GM19395 (cell line): ENCODE measurements at regions not wholly inside any gene's neighbourhood (a gene's known extent, or its start where the extent isn't known, plus 50 kb on each side); places are given as distances from the start of the nearest gene placed in this dataset.
"Not testable (repeated sequence)": the region's sequence is repeated elsewhere in the genome, so short reads cannot be mapped to it uniquely, and the experiment has no call there.

Experiments used
- ATAC-seq: cut with Tn5 transposase; IDR thresholded peaks from one replicate; pipeline ENCODE4 v1.9.1; 2021; ENCODE audit warnings: mild to moderate bottlenecking, moderate library complexity; ENCODE audit not compliant: unreplicated experiment

DNA sequence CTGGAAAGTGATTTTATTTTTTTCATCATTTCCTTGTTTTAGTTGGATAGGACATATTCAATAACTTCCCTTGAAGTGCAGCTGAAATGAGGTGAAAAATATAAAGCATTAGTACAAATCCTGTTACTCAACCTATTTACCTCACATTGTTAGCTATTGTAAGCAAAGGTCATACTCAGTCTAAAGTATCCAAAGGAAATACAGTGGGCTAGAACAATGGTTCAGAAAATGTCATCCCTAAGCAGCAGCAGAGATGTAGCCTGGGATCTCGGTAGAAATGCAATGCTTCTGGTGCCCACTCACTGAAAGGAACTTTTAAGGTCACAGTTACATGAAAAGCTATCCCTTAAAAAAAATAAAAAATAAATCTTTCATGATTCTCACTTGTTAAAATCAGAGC, 300.6 kb downstream of the PPP4R3C start:
- no peak for ATAC-seq

GRCh38 chrX:27156921-27157320, 306.2 kb downstream of the PPP4R3C start:
- ATAC-seq: not testable (repeated sequence)

- ATAC-seq: no peak
These were observed 326.8 kb downstream of the PPP4R3C start for GRCh38 chrX:27136325-27136724.

- no peak for ATAC-seq
These were observed 330.3 kb downstream of the PPP4R3C start for GRCh38 chrX:27132862-27133261.

DNA sequence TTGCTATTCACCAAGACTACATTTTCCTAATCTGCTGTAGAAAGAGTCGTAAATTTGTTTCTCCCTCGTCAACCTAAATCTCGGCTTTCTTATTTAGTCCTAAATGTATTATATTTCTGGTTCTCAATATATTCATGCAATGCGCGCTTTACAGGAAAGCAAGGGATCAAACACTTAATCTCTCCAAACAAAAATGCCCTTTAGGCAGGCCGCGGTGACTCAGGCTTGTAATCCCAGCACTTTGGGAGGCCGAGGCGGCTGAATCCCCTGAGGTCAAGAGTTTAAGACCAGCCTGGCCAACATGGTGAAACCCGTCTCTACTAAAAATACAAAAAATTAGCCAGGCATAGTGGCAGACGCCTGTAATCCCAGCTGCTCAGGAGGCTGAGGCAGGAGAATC, 376.0 kb downstream of the PPP4R3C start:
- not testable (repeated sequence) for ATAC-seq

GRCh38 chrX:27086237-27086636, 376.9 kb downstream of the PPP4R3C start:
- no peak for ATAC-seq

DNA sequence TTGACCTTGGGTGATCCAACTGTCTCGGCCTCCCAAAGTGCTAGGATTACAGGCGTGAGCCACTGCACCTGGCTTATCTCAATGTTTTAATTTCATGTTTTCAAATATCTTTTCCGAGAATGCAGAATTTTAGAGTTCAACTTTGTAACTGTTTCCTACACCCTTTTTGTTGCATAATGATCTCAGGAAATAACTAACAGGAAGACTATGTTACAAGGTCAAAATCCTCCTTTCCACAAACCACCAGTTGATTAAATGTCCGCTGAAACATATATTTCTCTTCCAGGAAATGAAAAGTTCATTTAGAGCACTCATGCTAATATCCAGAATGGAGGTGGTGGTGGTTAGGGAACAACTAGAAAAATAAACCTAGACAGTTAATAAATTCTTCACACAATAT, 377.8 kb downstream of the PPP4R3C start:
- no peak for ATAC-seq

DNA sequence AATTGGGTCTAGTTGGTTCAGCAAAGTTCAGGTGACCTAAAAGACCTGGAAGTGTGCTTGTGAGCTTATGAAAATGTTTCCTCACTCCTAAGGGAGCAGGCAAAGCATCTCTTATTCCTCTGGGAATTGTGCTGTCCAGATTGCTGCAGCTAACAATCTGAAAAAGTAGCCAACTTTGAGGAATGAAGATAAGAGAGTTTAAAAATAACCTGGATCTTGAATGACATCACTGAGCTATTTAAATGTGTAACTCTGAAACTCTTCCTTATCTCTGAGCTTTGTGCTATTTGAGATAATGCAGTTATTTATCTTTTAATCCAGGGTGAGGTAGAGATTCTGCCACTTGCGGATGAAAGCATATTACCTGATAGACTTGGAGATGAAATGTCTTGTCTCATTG, 384.8 kb downstream of the PPP4R3C start:
- no peak for ATAC-seq

DNA sequence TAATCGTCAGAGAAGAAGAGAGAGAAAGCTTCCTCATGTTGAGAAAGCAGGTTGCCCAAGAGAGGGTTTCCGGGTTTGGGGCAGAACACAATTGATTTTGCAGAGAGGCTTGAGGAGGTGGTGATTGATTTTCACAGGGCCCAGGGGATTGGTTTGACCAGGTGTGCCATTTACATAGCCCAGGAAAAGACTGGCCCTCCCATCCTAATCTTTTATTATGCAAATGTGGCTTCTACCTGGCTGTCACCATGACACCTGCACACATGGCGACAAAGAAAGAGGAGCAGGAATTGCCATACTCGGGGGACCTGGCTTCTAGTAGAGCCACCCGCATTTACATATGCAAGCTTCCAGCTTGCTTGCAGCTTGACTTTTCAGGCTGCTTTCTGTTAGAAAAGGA, 405.3 kb downstream of the PPP4R3C start:
- ATAC-seq: no peak

GRCh38 chrX:27039332-27039731, 423.8 kb downstream of the PPP4R3C start:
- ATAC-seq: no peak

DNA sequence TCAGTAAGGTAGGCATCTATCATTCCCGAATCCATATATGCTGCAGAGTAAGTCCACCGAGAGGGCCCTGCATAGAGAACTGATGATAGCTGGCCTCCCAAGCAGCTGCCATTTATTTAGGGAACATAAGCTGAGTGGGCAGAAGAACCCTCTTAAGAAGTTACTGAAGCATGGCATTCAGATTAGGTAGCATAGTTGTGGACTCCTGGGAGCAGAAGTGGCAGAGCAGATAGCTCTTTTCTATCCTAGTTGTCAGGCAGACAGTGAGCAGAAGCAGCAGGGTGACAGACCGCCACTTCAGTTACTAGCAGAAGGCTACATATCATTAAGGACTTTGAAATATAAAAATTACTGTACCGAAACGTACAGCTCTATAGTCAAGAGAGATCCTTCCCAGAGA, 454.7 kb downstream of the PPP4R3C start:
- no peak for ATAC-seq

- no peak for ATAC-seq
These were observed 463.5 kb downstream of the PPP4R3C start for GRCh38 chrX:26999634-27000033.

- no peak for ATAC-seq
These were observed 504.9 kb downstream of the PPP4R3C start for GRCh38 chrX:26958261-26958660.

- ATAC-seq: no peak
These were observed 509.1 kb downstream of the PPP4R3C start for GRCh38 chrX:26954029-26954428.

DNA sequence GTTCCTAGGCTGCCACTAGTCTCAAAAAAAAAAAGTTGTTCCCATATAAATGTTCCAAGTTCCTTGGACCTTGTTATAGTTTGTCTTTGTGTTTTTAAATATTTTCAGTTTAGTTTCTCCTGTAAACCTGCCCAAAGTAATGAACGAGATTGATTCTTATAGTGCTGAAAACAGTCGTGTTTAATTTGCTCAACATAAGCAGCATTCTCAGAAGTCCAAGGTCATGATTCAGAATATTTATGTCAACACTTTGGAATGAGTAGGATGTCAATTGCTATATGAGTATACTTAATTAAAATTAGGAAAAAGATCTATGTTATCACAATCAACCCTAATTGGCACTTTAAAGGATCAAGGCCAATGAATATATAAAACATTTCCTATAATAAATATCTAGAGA, 510.9 kb downstream of the PPP4R3C start:
- ATAC-seq: no peak

GRCh38 chrX:26927419-26927818, 535.7 kb downstream of the PPP4R3C start:
- no peak for ATAC-seq

DNA sequence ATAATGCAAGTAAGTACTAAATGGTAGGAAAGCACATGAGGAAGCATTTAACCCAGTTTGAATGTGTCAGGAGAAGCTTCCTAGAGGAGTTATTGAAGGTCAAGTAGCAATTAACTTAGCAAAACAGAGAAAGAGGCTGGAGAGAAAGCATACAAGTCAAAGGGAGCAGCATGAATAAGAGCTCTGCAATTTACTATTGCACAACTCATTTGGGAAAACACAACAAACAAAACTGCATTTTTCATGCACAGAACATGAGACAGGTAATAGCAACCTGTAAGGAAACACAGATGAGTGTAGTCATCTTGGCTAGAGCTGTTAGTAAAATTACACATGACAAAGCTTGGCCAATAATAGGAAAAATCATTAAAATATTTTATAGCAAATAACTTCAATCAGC, 538.1 kb downstream of the PPP4R3C start:
- no peak for ATAC-seq

DNA sequence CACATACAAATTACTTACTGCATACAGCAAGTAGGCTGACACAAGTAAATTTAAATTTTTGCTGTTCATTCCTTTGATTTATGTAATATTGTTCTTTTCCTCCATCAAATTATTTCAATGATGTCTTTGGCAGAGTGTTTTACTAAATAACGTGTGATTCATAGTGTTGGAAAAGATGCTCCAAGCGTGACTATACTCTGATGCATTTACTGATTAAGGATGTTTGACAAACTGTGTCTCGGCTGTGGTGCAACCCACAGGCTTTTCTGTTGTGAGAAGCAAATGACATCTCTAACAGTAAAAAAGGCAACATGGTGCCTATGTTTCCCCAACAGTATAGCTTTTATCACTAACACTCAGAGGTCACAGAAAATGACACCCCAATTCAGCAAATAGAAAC, 540.9 kb downstream of the PPP4R3C start:
- no peak for ATAC-seq

DNA sequence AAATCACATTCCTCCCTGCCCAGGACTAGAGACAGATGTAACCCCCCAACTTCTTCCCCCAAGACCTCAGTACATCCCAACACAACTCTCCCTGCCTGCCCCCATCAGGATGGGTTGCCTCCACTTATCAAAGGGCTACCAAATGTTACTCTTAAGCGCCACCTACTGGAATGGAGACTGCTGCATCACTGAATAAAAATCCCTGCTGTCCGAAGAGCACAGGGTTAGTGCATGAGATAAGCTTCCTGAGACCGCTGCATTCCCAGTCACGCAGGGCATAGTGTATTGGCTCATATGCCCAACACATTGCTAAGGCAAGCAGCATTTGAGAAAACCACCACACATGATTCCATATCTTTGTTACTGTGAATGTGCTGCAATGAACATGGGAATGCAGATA, 544.5 kb downstream of the PPP4R3C start:
- ATAC-seq: peak; percentile 65

DNA sequence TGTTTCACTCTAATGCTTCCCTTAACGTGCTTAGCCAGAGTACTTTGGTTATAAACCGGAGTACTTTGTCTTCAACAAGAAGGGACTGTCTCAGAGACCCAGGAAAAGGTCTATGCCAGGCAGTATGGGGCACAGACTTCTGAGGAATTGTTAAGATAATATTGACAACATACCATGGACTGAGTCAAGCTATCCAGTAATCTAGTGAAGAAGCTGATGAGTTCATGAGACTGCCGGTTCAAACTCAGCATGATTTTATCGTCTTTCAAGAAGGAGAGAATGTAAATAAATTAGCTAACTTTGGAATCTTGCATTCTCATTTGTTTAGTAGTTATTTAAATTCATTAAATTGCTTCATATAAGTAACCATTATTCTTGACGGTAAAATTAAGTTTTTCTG, 546.1 kb downstream of the PPP4R3C start:
- no peak for ATAC-seq

DNA sequence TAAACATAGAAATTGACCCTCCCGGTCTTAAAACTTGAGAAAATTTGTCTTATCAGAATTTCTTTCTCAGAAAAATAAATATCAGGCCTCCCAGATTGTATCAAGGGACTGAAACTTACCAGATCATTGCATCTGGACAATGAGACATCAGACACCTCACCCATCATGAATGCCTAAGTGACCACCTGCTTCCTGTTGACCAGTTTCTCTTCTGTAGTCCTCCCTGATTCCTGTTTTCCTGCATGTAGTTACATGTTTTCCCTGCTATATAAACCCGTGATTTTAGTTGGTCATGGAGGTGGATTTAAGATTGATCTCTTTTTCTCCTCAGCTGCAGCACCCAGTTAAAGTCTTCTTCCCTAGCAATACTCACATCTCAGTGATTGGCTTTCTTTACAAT, 548.1 kb downstream of the PPP4R3C start:
- no peak for ATAC-seq

DNA sequence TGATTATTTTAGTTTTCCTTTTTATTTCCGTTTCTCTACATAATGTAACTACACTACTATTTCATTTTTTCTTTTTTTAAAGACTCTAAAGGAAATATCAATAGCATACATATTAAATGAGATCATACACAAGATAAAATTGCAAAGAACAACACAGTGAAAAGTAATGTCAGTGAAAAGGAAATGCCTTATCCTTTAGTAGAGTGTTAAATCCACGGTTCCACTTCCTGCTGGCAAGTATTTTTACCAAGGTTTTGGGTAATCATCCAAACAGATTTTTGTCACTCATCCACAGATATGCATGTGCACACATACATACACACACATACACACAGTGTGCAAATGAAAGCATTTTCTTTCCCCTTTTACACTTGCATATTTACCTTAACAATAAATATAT, 548.9 kb downstream of the PPP4R3C start:
- no peak for ATAC-seq

- not testable (repeated sequence) for ATAC-seq
These were observed 551.4 kb downstream of the PPP4R3C start for GRCh38 chrX:26911785-26912184.

DNA sequence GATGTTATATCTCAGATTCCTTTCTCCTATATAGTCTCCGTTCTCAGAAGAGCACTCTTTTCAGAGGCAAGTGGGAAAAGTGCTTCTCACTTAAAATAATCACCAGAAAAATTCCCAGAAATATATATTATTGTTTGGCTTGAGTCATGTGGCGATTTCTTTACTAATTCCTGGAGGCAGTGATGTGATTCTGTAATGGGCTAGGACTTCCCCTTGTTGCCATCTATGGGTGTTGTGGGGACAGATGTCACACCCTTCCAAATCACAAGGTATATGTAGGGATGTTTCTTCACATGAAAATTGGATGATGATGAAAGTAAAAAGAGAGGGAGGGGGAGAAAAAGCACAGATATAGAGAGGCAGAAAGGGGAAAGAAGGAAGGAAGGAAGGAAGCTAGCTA, 553.4 kb downstream of the PPP4R3C start:
- ATAC-seq: no peak
